ENCODE measurements at regions not wholly inside any gene's neighbourhood (a gene's known extent, or its start where the extent isn't known, plus 50 kb on each side); places are given as distances from the start of the nearest gene placed in this dataset.
"Not testable (repeated sequence)": the region's sequence is repeated elsewhere in the genome, so short reads cannot be mapped to it uniquely, and the experiment has no call there.

- Histone ChIP-seq H3K4me1 (ENCODE audit: control insufficient read depth in 5 of 5, insufficient read depth in 5 of 5, low read length in 5 of 5) (no peaks in the 10 kb centered on the region), H3K9me3 (ENCODE audit: control insufficient read depth in 5 of 5, low read length in 5 of 5) (peaks cover 0 to 9% (median 5%) of the 10 kb centered on the region in 5 donors), H3K36me3 (ENCODE audit: control insufficient read depth in 5 of 5, insufficient read depth in 5 of 5, low read length in 5 of 5) (no peaks in the 10 kb centered on the region), H3K4me3 (ENCODE audit: low read depth in 1 of 5, low read length in 5 of 5) (no peak overlapping the region), H3K27ac (ENCODE audit: low read depth, low read length) (no peak overlapping the region), H3K9ac (ENCODE audit: low read length in 5 of 5) (no peak overlapping the region), H3K27me3 (ENCODE audit: control insufficient read depth in 5 of 5, insufficient read depth in 4 of 5, low read length in 5 of 5) (peaks cover 0 to 4% (median 0%) of the 10 kb centered on the region in 5 donors)
These were observed 212.0 kb downstream of the RPAP3 start for GRCh38 chr12:47493801-47494200.

GRCh38 chr12:47491516-47492305, 214.1 kb downstream of the RPAP3 start:
- no peak overlapping the region for H3K9ac ChIP-seq (ENCODE audit: low read length in 5 of 5)
- H3K27me3 ChIP-seq (ENCODE audit: control insufficient read depth in 5 of 5, insufficient read depth in 4 of 5, low read length in 5 of 5) = peaks cover 0 to 4% (median 0%) of the 10 kb centered on the region in 5 donors

GRCh38 chr12:47488888-47489287, 216.9 kb downstream of the RPAP3 start:
- Histone ChIP-seq H3K4me1 (ENCODE audit: control insufficient read depth in 5 of 5, insufficient read depth in 5 of 5, low read length in 5 of 5) (no peaks in the 10 kb centered on the region), H3K36me3 (ENCODE audit: control insufficient read depth in 5 of 5, insufficient read depth in 5 of 5, low read length in 5 of 5) (no peaks in the 10 kb centered on the region), H3K27ac (ENCODE audit: low read depth, low read length) (no peak overlapping the region), H3K9me3 (ENCODE audit: control insufficient read depth in 5 of 5, low read length in 5 of 5) (peaks cover 0 to 5% (median 0%) of the 10 kb centered on the region in 5 donors), H3K27me3 (ENCODE audit: control insufficient read depth in 5 of 5, insufficient read depth in 4 of 5, low read length in 5 of 5) (peaks cover 0 to 4% (median 0%) of the 10 kb centered on the region in 5 donors), H3K4me3 (ENCODE audit: low read depth in 1 of 5, low read length in 5 of 5) (no peak overlapping the region), H3K9ac (ENCODE audit: low read length in 5 of 5) (no peak overlapping the region)

More at GRCh38 chr12:47491516-47492305, 214.1 kb downstream of the RPAP3 start:
- Histone ChIP-seq H3K27ac (ENCODE audit: low read depth, low read length) (no peak overlapping the region), H3K4me3 (ENCODE audit: low read depth in 1 of 5, low read length in 5 of 5) (no peak overlapping the region), H3K4me1 (ENCODE audit: control insufficient read depth in 5 of 5, insufficient read depth in 5 of 5, low read length in 5 of 5) (no peaks in the 10 kb centered on the region), H3K36me3 (ENCODE audit: control insufficient read depth in 5 of 5, insufficient read depth in 5 of 5, low read length in 5 of 5) (no peaks in the 10 kb centered on the region), H3K9me3 (ENCODE audit: control insufficient read depth in 5 of 5, low read length in 5 of 5) (peaks cover 0 to 5% (median 0%) of the 10 kb centered on the region in 5 donors)

- H3K36me3 ChIP-seq (ENCODE audit: control insufficient read depth in 5 of 5, insufficient read depth in 5 of 5, low read length in 5 of 5) = no peaks in the 10 kb centered on the region
- H3K27me3 ChIP-seq (ENCODE audit: control insufficient read depth in 5 of 5, insufficient read depth in 4 of 5, low read length in 5 of 5) = no peaks in the 10 kb centered on the region
- H3K9me3 ChIP-seq (ENCODE audit: control insufficient read depth in 5 of 5, low read length in 5 of 5) = peaks cover 0 to 10% (median 3%) of the 10 kb centered on the region in 5 donors
- no peak overlapping the region for H3K4me3 ChIP-seq (ENCODE audit: low read depth in 1 of 5, low read length in 5 of 5)
- no peaks in the 10 kb centered on the region for H3K4me1 ChIP-seq (ENCODE audit: control insufficient read depth in 5 of 5, insufficient read depth in 5 of 5, low read length in 5 of 5)
- no peak overlapping the region for H3K9ac ChIP-seq (ENCODE audit: low read length in 5 of 5)
- no peak overlapping the region for H3K27ac ChIP-seq (ENCODE audit: low read depth, low read length)
These were observed 224.8 kb downstream of the RPAP3 start for GRCh38 chr12:47481041-47481440.

- Histone ChIP-seq H3K27me3 (ENCODE audit: control insufficient read depth in 5 of 5, insufficient read depth in 4 of 5, low read length in 5 of 5) (no peaks in the 10 kb centered on the region), H3K4me3 (ENCODE audit: low read depth in 1 of 5, low read length in 5 of 5) (no peak overlapping the region), H3K9me3 (ENCODE audit: control insufficient read depth in 5 of 5, low read length in 5 of 5) (peaks cover 0 to 24% (median 18%) of the 10 kb centered on the region in 5 donors), H3K4me1 (ENCODE audit: control insufficient read depth in 5 of 5, insufficient read depth in 5 of 5, low read length in 5 of 5) (no peaks in the 10 kb centered on the region), H3K9ac (ENCODE audit: low read length in 5 of 5) (no peak overlapping the region), H3K27ac (ENCODE audit: low read depth, low read length) (no peak overlapping the region), H3K36me3 (ENCODE audit: control insufficient read depth in 5 of 5, insufficient read depth in 5 of 5, low read length in 5 of 5) (no peaks in the 10 kb centered on the region)
These were observed 227.4 kb downstream of the RPAP3 start for GRCh38 chr12:47478426-47478825.

- Histone ChIP-seq H3K9me3 (ENCODE audit: control insufficient read depth in 5 of 5, low read length in 5 of 5) (peaks cover 0 to 24% (median 18%) of the 10 kb centered on the region in 5 donors), H3K4me1 (ENCODE audit: control insufficient read depth in 5 of 5, insufficient read depth in 5 of 5, low read length in 5 of 5) (no peaks in the 10 kb centered on the region), H3K27ac (ENCODE audit: low read depth, low read length) (no peak overlapping the region), H3K27me3 (ENCODE audit: control insufficient read depth in 5 of 5, insufficient read depth in 4 of 5, low read length in 5 of 5) (no peaks in the 10 kb centered on the region), H3K9ac (ENCODE audit: low read length in 5 of 5) (no peak overlapping the region), H3K4me3 (ENCODE audit: low read depth in 1 of 5, low read length in 5 of 5) (no peak overlapping the region), H3K36me3 (ENCODE audit: control insufficient read depth in 5 of 5, insufficient read depth in 5 of 5, low read length in 5 of 5) (no peaks in the 10 kb centered on the region)
These were observed 232.7 kb downstream of the RPAP3 start for GRCh38 chr12:47473091-47473490.

GRCh38 chr12:47470349-47470748, 235.5 kb downstream of the RPAP3 start:
- H3K36me3 ChIP-seq (ENCODE audit: control insufficient read depth in 5 of 5, insufficient read depth in 5 of 5, low read length in 5 of 5); H3K27me3 ChIP-seq (ENCODE audit: control insufficient read depth in 5 of 5, insufficient read depth in 4 of 5, low read length in 5 of 5); H3K4me3 ChIP-seq (ENCODE audit: low read depth in 1 of 5, low read length in 5 of 5); H3K27ac ChIP-seq (ENCODE audit: low read depth, low read length); H3K9ac ChIP-seq (ENCODE audit: low read length in 5 of 5); H3K4me1 ChIP-seq (ENCODE audit: control insufficient read depth in 5 of 5, insufficient read depth in 5 of 5, low read length in 5 of 5): not testable (repeated sequence)
- peaks cover 0 to 11% (median 9%) of the 10 kb centered on the region in 5 donors for H3K9me3 ChIP-seq (ENCODE audit: control insufficient read depth in 5 of 5, low read length in 5 of 5)

GRCh38 chr12:47463918-47464317, 241.9 kb downstream of the RPAP3 start:
- not testable (repeated sequence) for H3K36me3 ChIP-seq (ENCODE audit: control insufficient read depth in 5 of 5, insufficient read depth in 5 of 5, low read length in 5 of 5); H3K27me3 ChIP-seq (ENCODE audit: control insufficient read depth in 5 of 5, insufficient read depth in 4 of 5, low read length in 5 of 5); H3K4me1 ChIP-seq (ENCODE audit: control insufficient read depth in 5 of 5, insufficient read depth in 5 of 5, low read length in 5 of 5); H3K27ac ChIP-seq (ENCODE audit: low read depth, low read length); H3K4me3 ChIP-seq (ENCODE audit: low read depth in 1 of 5, low read length in 5 of 5); H3K9ac ChIP-seq (ENCODE audit: low read length in 5 of 5)
- peaks cover 0 to 11% (median 3%) of the 10 kb centered on the region in 5 donors for H3K9me3 ChIP-seq (ENCODE audit: control insufficient read depth in 5 of 5, low read length in 5 of 5)

- Histone ChIP-seq H3K9me3 (ENCODE audit: control insufficient read depth in 5 of 5, low read length in 5 of 5) (peaks cover 0 to 7% (median 0%) of the 10 kb centered on the region in 5 donors), H3K4me3 (ENCODE audit: low read depth in 1 of 5, low read length in 5 of 5) (no peak overlapping the region)
These were observed 247.6 kb downstream of the RPAP3 start for GRCh38 chr12:47458279-47458678.

GRCh38 chr12:47449797-47450196, 256.0 kb downstream of the RPAP3 start:
- H3K9ac ChIP-seq (ENCODE audit: low read length in 5 of 5) = no peak overlapping the region
- peaks cover 0 to under 1% (median 0%) of the 10 kb centered on the region in 5 donors for H3K9me3 ChIP-seq (ENCODE audit: control insufficient read depth in 5 of 5, low read length in 5 of 5)
- no peak overlapping the region for H3K4me3 ChIP-seq (ENCODE audit: low read depth in 1 of 5, low read length in 5 of 5)
- peaks cover 0 to 14% (median 3%) of the 10 kb centered on the region in 5 donors for H3K4me1 ChIP-seq (ENCODE audit: control insufficient read depth in 5 of 5, insufficient read depth in 5 of 5, low read length in 5 of 5)
- H3K36me3 ChIP-seq (ENCODE audit: control insufficient read depth in 5 of 5, insufficient read depth in 5 of 5, low read length in 5 of 5) = no peaks in the 10 kb centered on the region
- no peak overlapping the region for H3K27ac ChIP-seq (ENCODE audit: low read depth, low read length)
- H3K27me3 ChIP-seq (ENCODE audit: control insufficient read depth in 5 of 5, insufficient read depth in 4 of 5, low read length in 5 of 5) = no peaks in the 10 kb centered on the region

More at GRCh38 chr12:47458279-47458678, 247.6 kb downstream of the RPAP3 start:
- Histone ChIP-seq H3K27ac (ENCODE audit: low read depth, low read length) (no peak overlapping the region), H3K27me3 (ENCODE audit: control insufficient read depth in 5 of 5, insufficient read depth in 4 of 5, low read length in 5 of 5) (peaks cover 0 to 2% (median 0%) of the 10 kb centered on the region in 5 donors), H3K9ac (ENCODE audit: low read length in 5 of 5) (no peak overlapping the region), H3K36me3 (ENCODE audit: control insufficient read depth in 5 of 5, insufficient read depth in 5 of 5, low read length in 5 of 5) (no peaks in the 10 kb centered on the region), H3K4me1 (ENCODE audit: control insufficient read depth in 5 of 5, insufficient read depth in 5 of 5, low read length in 5 of 5) (no peaks in the 10 kb centered on the region)

All from subcutaneous abdominal adipose tissue (tissue), 5 donors.